HG03060 (cell line): ENCODE measurements at regions not wholly inside any gene's neighbourhood (a gene's known extent, or its start where the extent isn't known, plus 50 kb on each side); places are given as distances from the start of the nearest gene placed in this dataset.

Experiments used
- ATAC-seq: cut with Tn5 transposase; IDR thresholded peaks from one replicate; pipeline ENCODE4 v1.9.1; 2021; ENCODE audit warnings: low read depth, moderate number of reproducible peaks; ENCODE audit not compliant: unreplicated experiment

DNA sequence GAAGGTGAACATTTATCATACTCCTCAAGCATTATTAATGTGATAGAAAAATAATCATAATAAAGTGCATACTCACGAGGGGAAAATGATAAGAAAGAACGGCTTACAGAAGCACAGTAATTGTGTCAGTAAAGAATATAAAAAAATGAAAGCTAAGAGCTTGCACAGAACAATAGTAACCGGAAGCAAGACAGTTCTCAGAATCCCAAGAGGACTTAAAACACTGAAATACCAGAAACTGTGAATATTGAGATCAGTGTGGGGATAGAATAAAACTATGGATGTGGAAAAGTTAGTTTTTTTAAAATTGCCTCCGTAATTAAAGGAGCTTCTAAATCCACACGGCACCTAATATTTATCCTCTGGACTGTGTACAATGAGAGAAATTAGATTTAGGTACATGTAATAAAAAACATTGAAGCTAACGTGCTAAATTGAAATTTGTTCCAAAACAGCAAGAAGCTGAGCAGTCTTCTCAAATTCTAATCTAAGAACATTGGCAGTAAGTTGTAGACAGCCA lies 482.7 kb downstream of the SLITRK6 start:
- ATAC-seq = no peak

GRCh38 chr13:85314686-85315085 lies 484.5 kb downstream of the SLITRK6 start:
- no peak for ATAC-seq

GRCh38 chr13:85313761-85314503 lies 485.3 kb downstream of the SLITRK6 start:
- ATAC-seq = no peak

DNA sequence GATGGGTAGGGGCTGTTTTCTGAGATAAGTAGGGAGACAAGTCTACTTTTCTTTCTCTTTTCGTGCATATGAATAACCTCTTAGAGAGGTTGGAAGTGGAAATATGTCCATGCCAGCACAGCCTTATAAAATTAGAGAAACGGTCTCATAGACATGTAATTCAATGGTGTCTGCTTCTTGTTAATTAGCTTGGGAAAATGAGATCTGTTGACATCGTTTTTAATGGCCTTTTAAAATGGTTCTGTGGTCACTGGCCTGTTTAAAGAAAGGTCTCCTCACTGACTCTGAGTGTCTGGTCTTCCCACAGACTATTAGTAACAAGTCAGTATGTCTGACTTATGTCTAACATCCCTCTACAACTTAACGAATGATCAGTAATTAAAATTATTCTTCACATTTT lies 487.1 kb downstream of the SLITRK6 start:
- no peak for ATAC-seq

- no peak for ATAC-seq
Observed at GRCh38 chr13:85303630-85304029, 495.6 kb downstream of the SLITRK6 start.

DNA sequence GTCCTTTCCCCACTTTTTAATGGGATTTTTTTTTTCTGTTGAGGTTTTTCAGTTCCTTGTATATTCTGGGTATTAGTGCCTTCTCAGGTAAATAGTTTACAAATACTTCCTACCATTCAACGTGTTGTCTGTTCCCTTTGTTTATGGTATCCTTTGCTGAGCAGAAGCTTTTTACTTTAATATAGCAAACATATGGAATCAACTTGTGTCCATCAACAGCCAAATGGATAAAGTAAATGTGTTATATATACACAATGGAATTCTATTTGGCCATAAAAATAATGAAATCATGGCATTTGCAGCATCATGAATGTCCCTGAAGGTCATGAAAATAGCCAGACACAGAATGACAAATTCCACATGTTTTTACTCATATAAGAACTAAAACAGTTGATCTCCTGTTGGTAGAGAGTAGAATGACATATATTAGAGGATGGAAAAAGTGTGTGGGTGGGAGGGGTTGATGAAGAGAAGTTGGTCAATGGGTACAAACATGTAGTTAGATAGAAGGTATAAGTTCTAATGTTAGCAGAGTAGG lies 500.8 kb downstream of the SLITRK6 start:
- no peak for ATAC-seq

DNA sequence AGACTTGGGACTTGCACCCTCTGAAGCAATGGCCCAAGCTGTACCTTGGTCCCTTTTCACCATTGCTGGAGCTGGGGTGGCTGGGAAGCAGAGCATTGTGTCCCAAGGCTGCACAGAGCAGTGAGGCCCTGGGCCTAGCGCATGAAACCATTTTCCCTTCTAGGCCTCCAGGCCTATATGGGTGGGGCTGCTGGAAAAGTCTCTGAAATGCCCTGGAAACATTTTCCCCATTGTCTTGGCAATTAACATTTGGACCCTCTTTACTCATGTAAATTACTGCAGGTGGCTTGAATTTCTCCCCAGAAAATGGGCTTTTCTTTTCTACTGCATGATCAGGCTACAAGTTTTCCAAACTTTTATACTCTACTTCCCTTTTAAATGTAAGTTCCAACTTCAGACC lies 510.5 kb downstream of the SLITRK6 start:
- no peak for ATAC-seq

DNA sequence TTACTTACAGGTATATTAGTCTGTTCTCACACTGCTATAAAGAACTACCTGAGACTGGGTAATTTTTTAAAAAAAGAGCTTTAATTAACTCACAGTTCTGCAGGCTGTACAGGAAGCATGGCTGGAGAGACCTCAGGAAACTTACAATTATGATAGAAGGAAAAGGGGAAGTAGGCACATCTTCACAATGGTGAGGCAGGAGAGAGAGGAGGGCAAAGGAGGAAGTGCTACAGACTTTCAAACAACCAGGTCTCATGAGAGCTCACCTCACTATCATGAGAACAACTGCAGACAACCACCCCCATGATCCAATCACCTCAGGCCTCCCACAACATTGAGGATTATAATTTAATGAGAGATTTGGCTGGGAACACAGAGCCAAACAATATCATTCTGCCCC lies 511.7 kb downstream of the SLITRK6 start:
- no peak for ATAC-seq

DNA sequence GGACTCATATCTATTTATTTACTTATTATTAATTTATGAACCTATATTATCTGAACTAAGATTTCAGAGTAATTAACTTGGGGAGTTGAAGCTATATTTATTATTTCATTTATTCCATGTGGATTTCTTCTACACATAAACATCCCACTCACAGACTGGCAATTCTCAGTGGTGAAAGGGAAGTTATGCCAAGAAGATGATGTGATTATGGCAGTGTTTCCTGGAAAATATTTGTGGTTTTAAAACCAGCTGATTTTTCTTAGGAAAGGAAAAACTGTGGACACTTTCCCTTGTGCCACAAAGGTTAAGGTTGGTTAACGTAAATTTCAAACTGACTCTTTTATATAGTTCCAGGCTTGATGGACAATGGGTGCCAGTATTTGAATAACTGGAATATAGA lies 513.1 kb downstream of the SLITRK6 start:
- no peak for ATAC-seq

- no peak for ATAC-seq
Observed at GRCh38 chr13:85284349-85284748, 514.9 kb downstream of the SLITRK6 start.

DNA sequence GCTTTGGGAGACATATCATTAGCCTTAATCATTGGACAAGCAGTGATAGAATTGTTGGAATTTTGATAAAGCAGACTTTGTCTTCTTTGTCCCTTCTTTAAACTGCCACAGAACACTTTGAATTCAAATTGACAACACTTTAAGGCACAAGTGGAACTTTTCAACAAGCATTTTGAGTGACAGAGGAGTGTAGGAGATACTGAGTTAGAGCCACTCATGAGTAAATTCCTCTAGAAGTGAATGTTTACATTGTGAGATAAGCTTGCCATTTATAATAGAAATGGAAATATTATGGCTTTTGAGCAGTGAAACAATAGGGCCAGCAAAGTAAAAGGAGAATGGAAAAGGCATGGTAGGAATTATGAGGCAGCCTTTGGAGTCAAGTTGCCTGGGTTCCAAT lies 515.8 kb downstream of the SLITRK6 start:
- no peak for ATAC-seq

GRCh38 chr13:85282876-85283275 lies 516.3 kb downstream of the SLITRK6 start:
- ATAC-seq = no peak

DNA sequence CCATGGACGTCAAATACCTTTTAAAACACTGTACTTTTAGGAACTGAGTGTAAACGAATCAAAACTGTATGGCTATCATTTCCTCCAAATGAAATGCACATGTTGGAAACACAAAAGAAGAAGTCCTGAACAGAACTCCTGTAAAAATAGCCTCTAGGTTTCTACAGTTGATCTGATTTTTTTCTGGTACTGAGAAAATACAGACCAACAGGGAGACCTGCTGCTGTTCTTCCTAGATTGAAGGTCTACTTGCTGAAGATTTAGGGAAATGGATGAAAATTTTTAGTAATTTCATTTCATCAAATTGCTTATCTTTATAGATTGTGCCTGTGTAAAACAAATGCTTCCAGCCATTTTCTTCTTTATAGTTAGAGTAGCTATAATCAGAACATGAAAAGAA lies 520.4 kb downstream of the SLITRK6 start:
- no peak for ATAC-seq

DNA sequence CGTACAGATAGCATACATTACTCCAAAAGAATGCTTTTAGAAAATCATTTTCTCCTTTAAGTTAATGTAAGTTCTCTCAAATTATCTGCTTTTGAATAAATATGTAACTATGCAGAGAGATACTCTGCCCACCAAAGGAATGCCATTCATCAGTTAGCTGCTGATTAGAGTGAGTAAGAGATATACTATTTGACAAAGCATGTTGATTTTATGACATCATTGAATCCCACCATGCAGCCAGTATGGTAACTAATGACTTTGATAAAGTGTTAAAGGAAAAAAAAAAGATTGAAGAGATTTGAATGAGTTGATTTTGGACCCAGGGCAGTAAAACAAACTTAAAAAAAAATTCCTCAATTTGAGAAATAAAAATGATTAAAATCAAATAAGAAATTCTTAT lies 521.5 kb downstream of the SLITRK6 start:
- ATAC-seq = no peak

GRCh38 chr13:85266771-85267170 lies 532.4 kb downstream of the SLITRK6 start:
- ATAC-seq = no peak

- no peak for ATAC-seq
Observed at GRCh38 chr13:85266331-85266730, 532.9 kb downstream of the SLITRK6 start.

DNA sequence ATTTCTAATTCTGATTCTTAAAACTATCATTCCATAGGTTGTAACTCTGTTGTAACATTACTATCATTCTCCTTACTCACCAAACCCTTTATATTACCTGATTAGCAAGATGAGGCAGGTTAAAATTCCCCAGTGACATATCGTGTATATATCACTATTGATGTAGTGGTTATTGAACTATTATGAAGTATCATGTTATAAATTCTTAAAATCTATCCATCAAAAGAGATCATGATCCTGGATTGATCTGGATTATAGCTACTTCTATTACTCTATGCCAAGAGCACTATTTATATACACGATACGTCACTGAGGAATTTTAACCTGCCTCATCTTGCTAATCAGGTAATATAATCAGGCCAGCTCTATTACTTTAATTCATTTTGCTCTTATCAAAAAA lies 533.9 kb downstream of the SLITRK6 start:
- ATAC-seq = no peak

DNA sequence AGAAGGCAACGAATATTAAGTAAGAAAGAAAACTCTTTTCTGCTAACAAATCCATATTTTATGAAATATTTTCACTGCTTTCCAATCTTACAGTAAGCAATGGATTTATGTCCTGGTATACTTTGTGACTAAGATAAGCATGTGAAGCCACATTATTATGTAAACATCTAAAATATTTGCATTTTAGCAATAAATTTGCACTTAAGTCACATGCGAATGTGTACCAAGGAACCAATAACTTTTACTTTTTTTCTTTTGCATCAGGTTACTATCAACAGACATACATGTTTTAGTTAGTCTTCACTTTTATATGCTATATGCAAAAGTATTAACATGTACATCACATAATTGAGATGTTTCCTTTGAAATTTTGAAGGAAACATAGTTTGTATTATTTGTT lies 536.7 kb downstream of the SLITRK6 start:
- ATAC-seq = no peak

- no peak for ATAC-seq
Observed at GRCh38 chr13:85261757-85262346, 537.4 kb downstream of the SLITRK6 start.

DNA sequence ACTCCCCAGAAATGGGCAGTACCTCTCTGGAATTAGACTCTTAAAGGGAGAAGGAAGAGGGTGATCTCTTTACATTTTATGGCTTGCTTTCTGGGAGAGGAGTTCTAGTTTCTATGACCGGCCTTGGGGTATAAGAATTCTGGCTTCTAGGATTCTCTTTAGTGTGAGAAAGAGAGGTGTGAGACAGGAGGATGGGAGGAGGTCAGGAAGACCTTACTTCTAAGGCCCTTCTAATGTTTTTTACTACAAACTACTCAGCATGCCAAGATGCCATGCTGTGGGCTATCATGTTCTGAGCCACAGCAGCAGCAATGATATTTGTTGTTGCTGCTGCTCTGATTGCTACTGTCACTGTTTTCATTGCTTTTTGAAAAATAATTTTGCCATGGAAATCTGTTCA lies 538.3 kb downstream of the SLITRK6 start:
- no peak for ATAC-seq

GRCh38 chr13:85255978-85256377 lies 543.2 kb downstream of the SLITRK6 start:
- no peak for ATAC-seq

DNA sequence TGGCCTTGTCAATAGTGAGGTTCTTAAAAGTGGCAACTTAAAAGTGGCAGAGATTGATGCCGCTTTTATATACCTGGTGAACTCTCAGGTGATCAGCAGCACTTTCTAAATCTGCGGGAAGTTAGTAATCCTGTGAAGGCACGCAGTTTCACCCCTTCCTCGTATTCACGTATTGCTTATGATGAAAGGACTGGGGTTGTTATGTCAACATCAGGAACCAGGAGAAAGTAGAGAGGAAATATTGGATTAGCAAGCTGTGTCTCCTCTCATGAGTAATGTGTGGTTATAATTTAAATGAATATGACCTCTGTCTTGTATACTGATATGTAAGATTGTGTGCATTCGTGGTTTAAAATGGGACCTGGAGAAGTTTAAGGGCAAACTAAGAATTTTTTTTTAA lies 544.6 kb downstream of the SLITRK6 start:
- no peak for ATAC-seq
